Liver (tissue), 8 donors: ENCODE measurements at regions not wholly inside any gene's neighbourhood (a gene's known extent, or its start where the extent isn't known, plus 50 kb on each side); places are given as distances from the start of the nearest gene placed in this dataset.

Experiments
- DNase-seq: peaks from one replicate; pipeline ENCODE4 v3.0.0-alpha.2; 2017; ENCODE audit warnings: low spot score
- H3K27ac ChIP-seq, 2 donors: one replicate each; pipeline ENCODE4 v1.7.0; 2013; ENCODE audit warnings: inconsistent platforms in 2 of 2, low read length in 2 of 2, control low read depth in 1 of 2, low read depth in 1 of 2, mild to moderate bottlenecking in 1 of 2
- H3K27me3 ChIP-seq, 4 donors: one replicate each; pipeline versions ENCODE4 v1.6.1 to v1.7.0; 2013; ENCODE audit warnings: low read length in 3 of 4, inconsistent platforms in 1 of 4, mild to moderate bottlenecking in 1 of 4, moderate library complexity in 1 of 4; ENCODE audit not compliant: control insufficient read depth in 4 of 4, insufficient read depth in 4 of 4
- H3K36me3 ChIP-seq, 4 donors: one replicate each; pipeline versions ENCODE4 v1.6.1 to v1.7.0; 2013; ENCODE audit warnings: low read length in 3 of 4, mild to moderate bottlenecking in 3 of 4, low read depth in 1 of 4, moderate library complexity in 1 of 4; ENCODE audit not compliant: control insufficient read depth in 4 of 4, insufficient read depth in 3 of 4
- H3K4me1 ChIP-seq, 4 donors: one replicate each; pipeline versions ENCODE4 v1.6.1 to v1.7.0; 2013; ENCODE audit warnings: low read length in 3 of 4, mild to moderate bottlenecking in 3 of 4, moderate library complexity in 1 of 4; ENCODE audit not compliant: control insufficient read depth in 4 of 4, insufficient read depth in 4 of 4
- H3K4me3 ChIP-seq, 3 donors: one replicate each; pipeline versions ENCODE4 v1.6.1 to v1.7.0; 2013; ENCODE audit warnings: low read length in 3 of 3, control low read depth in 1 of 3, low read depth in 1 of 3, mild to moderate bottlenecking in 1 of 3
- H3K9ac ChIP-seq, 2 donors: one replicate each; pipeline ENCODE4 v1.7.0; 2013; ENCODE audit warnings: low read length in 2 of 2, mild to moderate bottlenecking in 2 of 2, moderate library complexity in 2 of 2, control low read depth in 1 of 2, low read depth in 1 of 2
- H3K9me3 ChIP-seq, 4 donors: one replicate each; pipeline versions ENCODE4 v1.6.1 to v1.7.0; 2013; ENCODE audit warnings: low read length in 3 of 4; ENCODE audit not compliant: control insufficient read depth in 4 of 4
- EGR1 ChIP-seq, 2 donors: IDR thresholded peaks; 2 replicates each; pipeline ENCODE4 v1.6.1; 2016 to 2018; ENCODE audit warnings: antibody characterized with exemption in 2 of 2, low read depth in 2 of 2
- FOXA1 ChIP-seq: IDR thresholded peaks from 2 replicates; pipeline ENCODE4 v1.6.1; 2016; ENCODE audit warnings: antibody characterized with exemption
- HNF4A ChIP-seq, 2 donors: conservative IDR thresholded peaks; 2 replicates each; pipeline ENCODE4 v1.6.1; 2016; ENCODE audit warnings: antibody characterized with exemption in 2 of 2, mild to moderate bottlenecking in 2 of 2
- JUND ChIP-seq, 2 donors: IDR thresholded peaks; 2 replicates each; pipeline ENCODE4 v1.6.1; 2016; ENCODE audit warnings: antibody characterized with exemption in 2 of 2
- RAD21 ChIP-seq, 2 donors: IDR thresholded peaks; 2 replicates each; pipeline ENCODE4 v1.6.1; 2016; ENCODE audit warnings: antibody characterized with exemption in 2 of 2, mild to moderate bottlenecking in 2 of 2
- RXRA ChIP-seq, 2 donors: IDR thresholded peaks; 2 replicates each; pipeline ENCODE4 v1.6.1; 2017 to 2018; ENCODE audit warnings: antibody characterized with exemption in 2 of 2, mild to moderate bottlenecking in 1 of 2
- YY1 ChIP-seq: IDR thresholded peaks from 2 replicates; pipeline ENCODE4 v1.6.1; 2016; ENCODE audit warnings: antibody characterized with exemption, mild to moderate bottlenecking
- WGBS: extraction: QIAGEN DNeasy Blood & Tissue Kit; methylation state at CpG from one replicate; pipeline ENCODE4 v1.1.7; 2013; 5-methylcytosine and 5-hydroxymethylcytosine counted together
- TF ChIP-seq, protein P1 (sequence below): fragments of 150-350 bp; IDR thresholded peaks from 2 replicates; pipeline ENCODE4 v1.5.1; 2017; ENCODE audit warnings: improper control_type of control experiment, low read depth, low read length; ENCODE audit not compliant: missing input control
- TF ChIP-seq, protein P2 (sequence below): IDR thresholded peaks from 2 replicates; pipeline ENCODE4 v1.6.1; 2016; ENCODE audit warnings: antibody characterized with exemption
- donor health status: healthy.
- donor health status: healthy.
- donor health status: healthy.
- donor health status: healthy.
- donor health status: healthy.

DNA sequence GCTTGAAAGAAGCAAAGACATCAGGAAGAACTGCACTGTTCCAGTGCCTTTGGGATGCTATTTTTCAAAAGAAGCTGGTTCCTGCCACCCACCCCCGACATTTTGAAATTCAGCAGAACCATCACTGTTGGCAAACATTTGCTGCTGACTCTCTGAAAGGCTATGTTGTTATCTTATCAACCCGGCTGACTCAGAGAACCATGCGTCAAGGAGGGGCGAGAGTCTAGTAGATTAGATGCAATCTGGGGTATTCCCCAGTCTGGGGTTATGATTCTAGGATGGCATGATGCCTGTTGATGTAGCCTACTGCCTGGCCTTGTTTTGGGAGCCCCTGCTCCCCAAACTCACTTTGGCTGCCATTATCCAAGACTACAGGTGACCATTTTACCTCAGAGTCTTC is 267.8 kb upstream of the RUNX1 start:
- no peak for DNase-seq
- 40% methylated on average over 4 of the region's 4 CpGs for WGBS
- Histone ChIP-seq H3K9me3 (no peaks in the 10 kb centered on the region), H3K4me3 (no peak overlapping the region), H3K27ac (no peak overlapping the region), H3K36me3 (no peaks in the 10 kb centered on the region), H3K4me1 (no peaks in the 10 kb centered on the region), H3K9ac (no peak overlapping the region), H3K27me3 (no peaks in the 10 kb centered on the region)
- TF ChIP-seq HNF4A (conservative IDR thresholded peaks at IDR 0.05): no peak
- TF ChIP-seq, protein P1, sequence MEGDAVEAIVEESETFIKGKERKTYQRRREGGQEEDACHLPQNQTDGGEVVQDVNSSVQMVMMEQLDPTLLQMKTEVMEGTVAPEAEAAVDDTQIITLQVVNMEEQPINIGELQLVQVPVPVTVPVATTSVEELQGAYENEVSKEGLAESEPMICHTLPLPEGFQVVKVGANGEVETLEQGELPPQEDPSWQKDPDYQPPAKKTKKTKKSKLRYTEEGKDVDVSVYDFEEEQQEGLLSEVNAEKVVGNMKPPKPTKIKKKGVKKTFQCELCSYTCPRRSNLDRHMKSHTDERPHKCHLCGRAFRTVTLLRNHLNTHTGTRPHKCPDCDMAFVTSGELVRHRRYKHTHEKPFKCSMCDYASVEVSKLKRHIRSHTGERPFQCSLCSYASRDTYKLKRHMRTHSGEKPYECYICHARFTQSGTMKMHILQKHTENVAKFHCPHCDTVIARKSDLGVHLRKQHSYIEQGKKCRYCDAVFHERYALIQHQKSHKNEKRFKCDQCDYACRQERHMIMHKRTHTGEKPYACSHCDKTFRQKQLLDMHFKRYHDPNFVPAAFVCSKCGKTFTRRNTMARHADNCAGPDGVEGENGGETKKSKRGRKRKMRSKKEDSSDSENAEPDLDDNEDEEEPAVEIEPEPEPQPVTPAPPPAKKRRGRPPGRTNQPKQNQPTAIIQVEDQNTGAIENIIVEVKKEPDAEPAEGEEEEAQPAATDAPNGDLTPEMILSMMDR: no peak
- no peak for TF ChIP-seq YY1
- no peak for TF ChIP-seq RAD21 (IDR thresholded peaks at IDR 0.05)

DNA sequence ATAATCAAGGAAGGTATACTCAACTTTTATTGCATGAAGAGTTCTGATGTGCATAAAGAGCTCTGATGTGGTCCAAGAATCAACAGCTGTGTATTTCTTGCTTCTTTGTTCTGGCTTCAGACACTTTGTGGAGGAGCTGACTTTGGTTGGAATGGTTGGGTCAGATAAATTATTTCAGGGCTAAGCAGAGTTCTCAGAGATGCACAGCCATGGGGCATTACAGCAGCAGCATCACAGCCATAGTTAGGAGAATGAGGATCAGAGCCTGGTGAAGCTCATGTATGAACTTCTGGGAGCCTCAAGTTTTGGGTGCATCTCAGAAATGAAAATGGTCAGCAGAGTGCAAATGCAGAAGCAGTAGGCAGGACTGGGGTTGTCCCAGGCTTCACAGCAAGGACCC is 267.4 kb upstream of the RUNX1 start:
- no peaks in the 10 kb centered on the region for H3K4me1 ChIP-seq
- DNase-seq: no peak
- H3K4me3 ChIP-seq: no peak overlapping the region
- no peaks in the 10 kb centered on the region for H3K27me3 ChIP-seq
- no peak overlapping the region for H3K9ac ChIP-seq
- H3K27ac ChIP-seq: no peak overlapping the region
- no peaks in the 10 kb centered on the region for H3K36me3 ChIP-seq
- H3K9me3 ChIP-seq: no peaks in the 10 kb centered on the region
- TF ChIP-seq, protein P1: no peak
- TF ChIP-seq YY1 (no peak), FOXA1 (no peak), EGR1 (IDR thresholded peaks at IDR 0.05; ENCODE audit: low read depth in 2 of 2) (no peak), JUND (IDR thresholded peaks at IDR 0.05) (no peak)

DNA sequence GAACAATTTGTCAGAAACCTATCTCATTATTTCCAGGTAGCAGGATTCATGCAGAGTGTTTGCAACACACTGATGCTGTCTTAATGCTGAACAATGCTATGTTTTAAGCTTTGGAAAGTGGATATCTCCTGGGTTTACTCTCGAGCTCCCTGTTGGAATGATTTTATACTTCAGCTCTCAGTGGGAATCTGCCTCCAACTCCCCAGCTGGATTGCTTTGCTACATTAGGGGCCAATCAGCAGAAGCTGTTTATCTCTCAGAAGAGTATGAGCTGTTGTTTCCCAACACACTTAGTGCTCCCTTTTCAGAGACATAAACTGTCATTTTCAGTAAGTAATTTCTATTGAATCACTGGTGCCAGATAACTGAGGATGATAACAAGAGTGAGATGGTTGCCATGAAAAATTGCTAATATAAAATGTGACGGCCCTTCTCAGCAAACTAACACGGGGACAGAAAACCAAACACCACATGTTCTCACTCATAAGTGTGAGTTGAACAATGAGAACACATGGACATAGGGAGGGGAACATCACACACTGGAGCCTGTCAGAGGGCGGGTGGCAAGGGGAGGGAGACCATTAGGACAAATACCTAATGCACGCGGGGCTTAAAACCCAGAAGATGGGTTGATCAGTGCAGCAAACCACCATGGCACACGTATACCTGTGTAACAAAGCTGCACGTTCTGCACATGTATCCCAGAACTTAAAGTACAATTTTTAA is 265.9 kb upstream of the RUNX1 start:
- Histone ChIP-seq H3K4me1 (no peaks in the 10 kb centered on the region), H3K9me3 (no peaks in the 10 kb centered on the region), H3K27me3 (no peaks in the 10 kb centered on the region), H3K9ac (no peak overlapping the region), H3K27ac (no peak overlapping the region), H3K4me3 (no peak overlapping the region), H3K36me3 (no peaks in the 10 kb centered on the region)
- TF ChIP-seq RXRA (IDR thresholded peaks at IDR 0.05) (no peak), YY1 (no peak)
- TF ChIP-seq, protein P2, sequence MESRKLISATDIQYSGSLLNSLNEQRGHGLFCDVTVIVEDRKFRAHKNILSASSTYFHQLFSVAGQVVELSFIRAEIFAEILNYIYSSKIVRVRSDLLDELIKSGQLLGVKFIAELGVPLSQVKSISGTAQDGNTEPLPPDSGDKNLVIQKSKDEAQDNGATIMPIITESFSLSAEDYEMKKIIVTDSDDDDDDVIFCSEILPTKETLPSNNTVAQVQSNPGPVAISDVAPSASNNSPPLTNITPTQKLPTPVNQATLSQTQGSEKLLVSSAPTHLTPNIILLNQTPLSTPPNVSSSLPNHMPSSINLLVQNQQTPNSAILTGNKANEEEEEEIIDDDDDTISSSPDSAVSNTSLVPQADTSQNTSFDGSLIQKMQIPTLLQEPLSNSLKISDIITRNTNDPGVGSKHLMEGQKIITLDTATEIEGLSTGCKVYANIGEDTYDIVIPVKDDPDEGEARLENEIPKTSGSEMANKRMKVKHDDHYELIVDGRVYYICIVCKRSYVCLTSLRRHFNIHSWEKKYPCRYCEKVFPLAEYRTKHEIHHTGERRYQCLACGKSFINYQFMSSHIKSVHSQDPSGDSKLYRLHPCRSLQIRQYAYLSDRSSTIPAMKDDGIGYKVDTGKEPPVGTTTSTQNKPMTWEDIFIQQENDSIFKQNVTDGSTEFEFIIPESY: no peak
- no peak for DNase-seq
- whole genome bisulfite sequencing: 70% methylated on average over 8 of the region's 8 CpGs
